Spleen (tissue), 11 donors: ENCODE measurements at regions not wholly inside any gene's neighbourhood (a gene's known extent, or its start where the extent isn't known, plus 50 kb on each side); places are given as distances from the start of the nearest gene placed in this dataset.

Source experiments
- DNase-seq: peaks from one replicate; pipeline ENCODE4 v3.0.0-alpha.2; 2020
- H3K27ac ChIP-seq, 8 donors: fragments of 200-600 bp; sonication (generic) in 7 of 8; 1 replicate in 4 of 8; 2 replicates in 4 of 8; pipeline versions ENCODE4 v1.5.0 to v1.8.0; 2016 to 2021; ENCODE audit warnings: inconsistent platforms in 4 of 8, mild to moderate bottlenecking in 4 of 8, moderate library complexity in 1 of 8
- H3K27me3 ChIP-seq, 7 donors: fragments of 200-600 bp; sonication (generic) in 6 of 7; replicated peaks in 1 of 7; 1 replicate in 4 of 7; 2 replicates in 3 of 7; pipeline versions ENCODE4 v1.5.0 to v1.8.0; 2016 to 2021; ENCODE audit warnings: inconsistent platforms in 3 of 7, mild to moderate bottlenecking in 1 of 7
- H3K36me3 ChIP-seq, 6 donors: fragments of 200-600 bp; sonication (generic) in 5 of 6; 1 replicate in 4 of 6; 2 replicates in 2 of 6; pipeline versions ENCODE4 v1.5.0 to v1.8.0; 2016 to 2021; ENCODE audit warnings: inconsistent platforms in 2 of 6
- H3K4me1 ChIP-seq, 6 donors: fragments of 200-600 bp; sonication (generic) in 5 of 6; 1 replicate in 3 of 6; 2 replicates in 3 of 6; pipeline versions ENCODE4 v1.5.0 to v1.8.0; 2016 to 2021; ENCODE audit warnings: inconsistent platforms in 3 of 6
- H3K4me3 ChIP-seq, 8 donors: fragments of 200-600 bp; sonication (generic) in 7 of 8; 1 replicate in 4 of 8; 2 replicates in 4 of 8; pipeline versions ENCODE4 v1.5.0 to v1.8.0; 2016 to 2021; ENCODE audit warnings: inconsistent platforms in 4 of 8, mild to moderate bottlenecking in 4 of 8, moderate library complexity in 2 of 8
- H3K9me3 ChIP-seq, 8 donors: fragments of 200-600 bp; sonication (generic) in 7 of 8; 1 replicate in 4 of 8; 2 replicates in 4 of 8; pipeline versions ENCODE4 v1.5.0 to v1.8.0; 2016 to 2021; ENCODE audit warnings: inconsistent platforms in 4 of 8
- POLR2A ChIP-seq, 3 donors: fragments of 450-650 bp; IDR thresholded peaks; one replicate each; pipeline ENCODE4 v1.5.1; 2017; ENCODE audit warnings: antibody characterized with exemption in 3 of 3, mild to moderate bottlenecking in 1 of 3
- POLR2AphosphoS5 ChIP-seq, 3 donors: sonication (generic); formaldehyde crosslinking; IDR thresholded peaks; one replicate each; pipeline ENCODE4 v1.5.1; 2017; ENCODE audit warnings: antibody characterized with exemption in 3 of 3
- WGBS, 5 donors: extraction: QIAGEN DNeasy Blood & Tissue Kit in 3 of 5; methylation state at CpG; one replicate each; pipeline versions ENCODE4 v1.1.5 to v1.1.7; 2013 to 2018; 5-methylcytosine and 5-hydroxymethylcytosine counted together
- intact Hi-C: fragments of 100-400 bp; cut with DNase I; formaldehyde crosslinking; loops from one replicate; pipeline ENCODE4 v1.15.0; 2023; ENCODE audit warnings: low total_unique reads
- TF ChIP-seq, protein P1 (sequence below), 11 experiments: fragments of 200-600 bp in 7 of 11; fragments of 450-650 bp in 4 of 11; sonication (generic) in 4 of 11; IDR thresholded peaks in 8 of 11; conservative IDR thresholded peaks in 3 of 11; 1 replicate in 7 of 11; 2 replicates in 4 of 11; pipeline versions ENCODE4 v1.4.0 to v1.8.0; 2016 to 2021; ENCODE audit warnings: antibody characterized with exemption in 11 of 11, inconsistent platforms in 4 of 11, mild to moderate bottlenecking in 1 of 11
- donor health status: healthy with polysubstance abuse.
- donor health status: DM: no; HTN: no; CAD: no; lungs with moderate emphysema.
- donor health status: DM: no; HTN: no; CAD: no.
- donor health status: Bipolar disorder and iron deficiency.
- donor health status: healthy.
- donor health status: DM: no; HTN: no; CAD: no.
- donor health status: DM: yes; HTN: yes; CAD: no.

DNA sequence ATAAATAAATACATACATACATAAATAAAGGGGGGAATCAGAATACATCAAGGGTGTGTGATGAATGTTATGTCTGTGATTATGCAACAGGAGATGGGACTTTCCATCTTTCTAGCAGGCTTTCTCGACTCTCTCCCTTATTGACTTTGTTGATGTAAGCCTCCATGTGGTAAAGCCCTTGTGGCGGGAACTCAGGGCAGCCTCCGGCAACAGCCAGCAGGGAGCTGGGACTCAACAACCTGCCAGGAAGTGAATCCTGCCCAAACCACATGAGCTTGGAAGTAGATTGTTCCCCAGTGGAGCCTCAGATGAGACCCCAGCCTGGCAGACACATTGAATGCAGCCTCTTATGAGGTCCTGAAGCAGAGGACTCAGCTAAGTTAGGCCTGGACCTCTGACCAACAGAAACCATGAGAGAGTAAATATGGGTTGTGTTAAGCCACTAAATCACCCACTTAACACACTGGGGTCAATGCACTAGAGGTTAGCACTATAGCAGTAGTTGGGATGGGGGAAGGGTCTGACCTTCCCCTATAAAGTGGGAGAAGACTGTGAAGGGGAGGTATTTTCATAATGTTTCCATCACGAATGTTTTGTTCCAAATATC, 104.0 kb downstream of the JCAD start:
- no peak overlapping the region for H3K4me3 ChIP-seq
- H3K4me1 ChIP-seq = peaks cover 0 to 3% (median 0%) of the 10 kb centered on the region in 6 donors
- H3K27ac ChIP-seq = no peak overlapping the region
- no peak for DNase-seq
- H3K36me3 ChIP-seq = no peaks in the 10 kb centered on the region
- no peaks in the 10 kb centered on the region for H3K27me3 ChIP-seq
- WGBS, 5 donors = 72 to 81% (median 78%) methylated on average over 4 of the region's 4 CpGs
- peaks cover 0 to 8% (median 0%) of the 10 kb centered on the region in 8 donors for H3K9me3 ChIP-seq
- TF ChIP-seq, protein P1, sequence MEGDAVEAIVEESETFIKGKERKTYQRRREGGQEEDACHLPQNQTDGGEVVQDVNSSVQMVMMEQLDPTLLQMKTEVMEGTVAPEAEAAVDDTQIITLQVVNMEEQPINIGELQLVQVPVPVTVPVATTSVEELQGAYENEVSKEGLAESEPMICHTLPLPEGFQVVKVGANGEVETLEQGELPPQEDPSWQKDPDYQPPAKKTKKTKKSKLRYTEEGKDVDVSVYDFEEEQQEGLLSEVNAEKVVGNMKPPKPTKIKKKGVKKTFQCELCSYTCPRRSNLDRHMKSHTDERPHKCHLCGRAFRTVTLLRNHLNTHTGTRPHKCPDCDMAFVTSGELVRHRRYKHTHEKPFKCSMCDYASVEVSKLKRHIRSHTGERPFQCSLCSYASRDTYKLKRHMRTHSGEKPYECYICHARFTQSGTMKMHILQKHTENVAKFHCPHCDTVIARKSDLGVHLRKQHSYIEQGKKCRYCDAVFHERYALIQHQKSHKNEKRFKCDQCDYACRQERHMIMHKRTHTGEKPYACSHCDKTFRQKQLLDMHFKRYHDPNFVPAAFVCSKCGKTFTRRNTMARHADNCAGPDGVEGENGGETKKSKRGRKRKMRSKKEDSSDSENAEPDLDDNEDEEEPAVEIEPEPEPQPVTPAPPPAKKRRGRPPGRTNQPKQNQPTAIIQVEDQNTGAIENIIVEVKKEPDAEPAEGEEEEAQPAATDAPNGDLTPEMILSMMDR (IDR thresholded peaks at IDR 0.05 in 8 of 11, conservative IDR thresholded peaks at IDR 0.05 in 3 of 11) = no peak
- TF ChIP-seq POLR2A (IDR thresholded peaks at IDR 0.05) (no peak), POLR2AphosphoS5 (IDR thresholded peaks at IDR 0.05) (no peak)
- intact Hi-C loops = no loop called here

DNA sequence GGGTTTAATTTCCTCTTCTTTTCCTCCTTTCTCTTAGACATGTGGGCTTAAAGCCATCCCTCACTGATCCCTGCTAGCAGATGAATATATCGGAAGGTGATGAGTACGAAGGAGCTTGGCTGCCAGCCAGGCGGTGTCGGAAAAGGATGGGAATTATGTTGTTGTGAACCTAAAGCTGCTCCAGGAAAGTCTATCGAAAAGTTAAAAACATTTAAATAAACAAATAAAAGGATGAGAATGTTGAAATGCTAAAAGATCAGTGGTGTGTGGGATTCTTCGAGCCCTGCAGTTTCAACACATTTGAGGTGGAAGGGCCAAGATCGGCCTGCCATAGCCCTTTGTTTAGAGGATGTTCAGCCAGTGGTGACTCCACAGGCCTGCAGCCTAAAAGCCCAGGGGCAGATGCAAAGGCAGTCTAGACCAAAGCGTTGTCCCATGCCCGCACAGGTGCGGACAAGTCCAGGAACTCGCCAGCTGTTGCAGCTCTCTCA, 107.9 kb downstream of the JCAD start:
- DNase-seq = no peak
- TF ChIP-seq POLR2A (IDR thresholded peaks at IDR 0.05) (no peak), POLR2AphosphoS5 (IDR thresholded peaks at IDR 0.05) (no peak)
- TF ChIP-seq, protein P1 (IDR thresholded peaks at IDR 0.05 in 8 of 11, conservative IDR thresholded peaks at IDR 0.05 in 3 of 11) = no peak
- Histone ChIP-seq H3K4me3 (no peak overlapping the region), H3K36me3 (no peaks in the 10 kb centered on the region), H3K9me3 (peaks cover 0 to 4% (median 0%) of the 10 kb centered on the region in 8 donors), H3K4me1 (no peaks in the 10 kb centered on the region), H3K27me3 (no peaks in the 10 kb centered on the region), H3K27ac (no peak overlapping the region)
- intact Hi-C loops = no loop called here
- 81 to 92% (median 87%) methylated on average over 11 of the region's 11 CpGs for WGBS, 5 donors

DNA sequence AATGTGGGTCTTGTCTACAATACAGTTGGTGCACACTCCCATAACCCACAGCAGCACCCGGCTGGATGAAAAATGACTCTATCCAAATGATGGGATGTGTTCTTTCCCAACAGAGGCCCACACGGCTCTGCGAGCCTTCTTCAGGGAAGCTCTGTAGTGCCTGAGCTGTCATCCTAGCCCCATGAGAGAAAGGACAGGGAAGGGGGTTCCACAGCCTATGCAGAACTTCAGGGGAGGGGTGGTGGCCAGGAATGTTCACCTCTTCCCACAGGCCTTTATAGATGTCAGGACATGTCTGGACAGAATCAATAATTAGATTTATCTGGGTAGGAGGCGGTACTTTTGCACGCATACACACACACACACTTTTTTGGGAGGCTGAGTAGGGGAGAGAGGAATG, 109.0 kb downstream of the JCAD start:
- DNase-seq = no peak
- TF ChIP-seq POLR2AphosphoS5 (IDR thresholded peaks at IDR 0.05) = no peak
- TF ChIP-seq, protein P1 (IDR thresholded peaks at IDR 0.05 in 8 of 11, conservative IDR thresholded peaks at IDR 0.05 in 3 of 11) = no peak
- TF ChIP-seq POLR2A (IDR thresholded peaks at IDR 0.05) = no peak
- no peak overlapping the region for H3K4me3 ChIP-seq
- no peaks in the 10 kb centered on the region for H3K36me3 ChIP-seq
- no peaks in the 10 kb centered on the region for H3K9me3 ChIP-seq
- H3K4me1 ChIP-seq = no peaks in the 10 kb centered on the region
- H3K27ac ChIP-seq = peak overlapping the region in 5 of 8 donors; percentile 6 to 56 (median 36)
- H3K27me3 ChIP-seq = no peaks in the 10 kb centered on the region
- WGBS, 5 donors = 68 to 97% (median 79%) methylated on average over 5 of the region's 5 CpGs
- intact Hi-C loops = no loop called here

DNA sequence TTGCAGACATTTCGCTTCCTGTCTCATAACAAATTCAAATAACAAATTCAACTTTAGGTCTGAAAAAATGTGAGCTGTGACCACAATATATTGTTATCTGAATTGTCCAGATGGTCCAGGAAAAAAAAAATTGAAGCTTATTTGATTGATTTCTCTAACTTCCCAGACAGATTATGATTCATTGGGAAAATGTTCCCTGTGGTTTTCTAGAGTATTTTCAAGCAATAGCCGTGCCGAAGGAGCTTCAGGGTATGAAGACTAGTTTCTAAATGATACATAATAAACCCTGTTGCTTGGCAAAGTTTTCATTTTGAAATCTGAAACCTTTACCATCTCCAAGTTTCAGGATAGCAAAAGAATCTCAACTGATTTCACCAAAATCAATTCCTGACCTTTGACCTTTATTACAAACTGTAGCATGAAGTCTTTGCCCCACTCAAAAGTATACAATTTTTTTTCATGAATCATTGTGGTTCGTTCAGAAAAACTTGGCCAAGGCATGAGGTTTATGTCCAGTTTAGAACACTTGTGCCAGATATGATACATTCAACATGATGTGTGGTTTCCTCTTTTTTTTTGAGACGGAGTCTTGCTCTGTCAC, 109.9 kb downstream of the JCAD start:
- intact Hi-C loops = no loop called here
- 28 to 48% (median 40%) methylated on average over 5 of the region's 5 CpGs for WGBS, 5 donors
- Histone ChIP-seq H3K36me3 (no peaks in the 10 kb centered on the region), H3K4me3 (no peak overlapping the region), H3K9me3 (no peaks in the 10 kb centered on the region), H3K27me3 (no peaks in the 10 kb centered on the region), H3K4me1 (no peaks in the 10 kb centered on the region), H3K27ac (peak overlapping the region in 6 of 8 donors; percentile 25 to 56 (median 34))
- TF ChIP-seq POLR2A (IDR thresholded peaks at IDR 0.05) = no peak
- TF ChIP-seq POLR2AphosphoS5 (IDR thresholded peaks at IDR 0.05) = no peak
- TF ChIP-seq, protein P1 (IDR thresholded peaks at IDR 0.05 in 8 of 11, conservative IDR thresholded peaks at IDR 0.05 in 3 of 11) = no peak
- no peak for DNase-seq
